Activated CD8-positive, alpha-beta T cell treated with anti-CD3 and anti-CD28 coated beads for 36 hours (primary cell): ENCODE measurements at regions not wholly inside any gene's neighbourhood (a gene's known extent, or its start where the extent isn't known, plus 50 kb on each side); places are given as distances from the start of the nearest gene placed in this dataset.

Experiments
- ATAC-seq: fragments of 200-7000 bp; cut with Tn5 transposase; one replicate; pipeline ENCODE4 v1.10.0; 2021; ENCODE audit warnings: mild to moderate bottlenecking, moderate library complexity
- CTCF ChIA-PET: fragments of 350-600 bp; sonication (Branson Sonifier 250); formaldehyde crosslinking; loops from one replicate; lab custom pipeline; 2021; ENCODE audit warnings: antibody characterized with exemption; lab: Charles Lee
- POLR2A ChIA-PET: fragments of 350-600 bp; sonication (Branson Sonifier 250); formaldehyde crosslinking; loops from one replicate; lab custom pipeline; 2021; ENCODE audit warnings: antibody characterized with exemption; lab: Charles Lee
- DNase-seq: peaks from one replicate; pipeline ENCODE4 v3.0.0-alpha.2; 2020
- H3K27ac Mint-ChIP-seq: one replicate; pipeline ENCODE4 v1.8.0; 2021; ENCODE audit warnings: mild to moderate bottlenecking, mixed read lengths
- H3K27me3 Mint-ChIP-seq: one replicate; pipeline ENCODE4 v1.8.0; 2021; ENCODE audit warnings: mixed read lengths
- H3K36me3 Mint-ChIP-seq: one replicate; pipeline ENCODE4 v1.8.0; 2021; ENCODE audit warnings: low read depth, mixed read lengths
- H3K4me1 Mint-ChIP-seq: one replicate; pipeline ENCODE4 v1.8.0; 2021; ENCODE audit warnings: low read depth, mixed read lengths
- H3K4me3 Mint-ChIP-seq: one replicate; pipeline ENCODE4 v1.8.0; 2021; ENCODE audit warnings: mild to moderate bottlenecking, moderate library complexity, mixed read lengths
- H3K9me3 Mint-ChIP-seq: one replicate; pipeline ENCODE4 v1.8.0; 2021; ENCODE audit warnings: mixed read lengths
- intact Hi-C: fragments of 100-400 bp; cut with micrococcal nuclease; formaldehyde crosslinking; loops from one replicate; pipeline ENCODE4 v1.10.0; 2022
- TF ChIP-seq, protein P1 (sequence below): fragments of 200-600 bp; IDR thresholded peaks from one replicate; pipeline ENCODE4 v1.8.0; 2022; ENCODE audit warnings: antibody characterized with exemption, mild to moderate bottlenecking

- no peak for DNase-seq
- H3K27me3 Mint-ChIP-seq: no peaks in the 10 kb centered on the region
- peaks cover 12% of the 10 kb centered on the region for H3K4me1 Mint-ChIP-seq
- no peak overlapping the region for H3K27ac Mint-ChIP-seq
- no peaks in the 10 kb centered on the region for H3K9me3 Mint-ChIP-seq
- TF ChIP-seq, protein P1, sequence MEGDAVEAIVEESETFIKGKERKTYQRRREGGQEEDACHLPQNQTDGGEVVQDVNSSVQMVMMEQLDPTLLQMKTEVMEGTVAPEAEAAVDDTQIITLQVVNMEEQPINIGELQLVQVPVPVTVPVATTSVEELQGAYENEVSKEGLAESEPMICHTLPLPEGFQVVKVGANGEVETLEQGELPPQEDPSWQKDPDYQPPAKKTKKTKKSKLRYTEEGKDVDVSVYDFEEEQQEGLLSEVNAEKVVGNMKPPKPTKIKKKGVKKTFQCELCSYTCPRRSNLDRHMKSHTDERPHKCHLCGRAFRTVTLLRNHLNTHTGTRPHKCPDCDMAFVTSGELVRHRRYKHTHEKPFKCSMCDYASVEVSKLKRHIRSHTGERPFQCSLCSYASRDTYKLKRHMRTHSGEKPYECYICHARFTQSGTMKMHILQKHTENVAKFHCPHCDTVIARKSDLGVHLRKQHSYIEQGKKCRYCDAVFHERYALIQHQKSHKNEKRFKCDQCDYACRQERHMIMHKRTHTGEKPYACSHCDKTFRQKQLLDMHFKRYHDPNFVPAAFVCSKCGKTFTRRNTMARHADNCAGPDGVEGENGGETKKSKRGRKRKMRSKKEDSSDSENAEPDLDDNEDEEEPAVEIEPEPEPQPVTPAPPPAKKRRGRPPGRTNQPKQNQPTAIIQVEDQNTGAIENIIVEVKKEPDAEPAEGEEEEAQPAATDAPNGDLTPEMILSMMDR: no peak
- ChIA-PET POLR2A (no interaction called here), CTCF (interaction anchor here (1.0 to 1.2 kb wide), 3 partner anchors 10 to 14 kb away, joined by 3 read pairs; no protein-coding TSS in a partner anchor)
- ATAC-seq: no peak
- intact Hi-C loops: no loop called here
- H3K4me3 Mint-ChIP-seq: no peak overlapping the region
- no peaks in the 10 kb centered on the region for H3K36me3 Mint-ChIP-seq
Observed at GRCh38 chr6:147058786-147059385, 145.3 kb upstream of the STXBP5 start.

- no peak for DNase-seq
- H3K4me1 Mint-ChIP-seq: peaks cover 15% of the 10 kb centered on the region
- no peak for ATAC-seq
- no peak overlapping the region for H3K4me3 Mint-ChIP-seq
- no peaks in the 10 kb centered on the region for H3K27me3 Mint-ChIP-seq
- intact Hi-C loops: no loop called here
- H3K9me3 Mint-ChIP-seq: peaks cover 4% of the 10 kb centered on the region
- TF ChIP-seq, protein P1: no peak
- ChIA-PET POLR2A (no interaction called here), CTCF (no interaction called here)
- H3K27ac Mint-ChIP-seq: no peak overlapping the region
- no peaks in the 10 kb centered on the region for H3K36me3 Mint-ChIP-seq
Observed at GRCh38 chr6:147060636-147061035, 143.6 kb upstream of the STXBP5 start.

GRCh38 chr6:147061252-147061651 lies 143.0 kb upstream of the STXBP5 start:
- ATAC-seq (no peak), DNase-seq (no peak)
- Mint-ChIP-seq H3K27me3 (no peaks in the 10 kb centered on the region), H3K27ac (no peak overlapping the region), H3K4me1 (peaks cover 8% of the 10 kb centered on the region), H3K36me3 (no peaks in the 10 kb centered on the region), H3K9me3 (peaks cover 4% of the 10 kb centered on the region), H3K4me3 (no peak overlapping the region)
- ChIA-PET CTCF (no interaction called here), POLR2A (no interaction called here)
- TF ChIP-seq, protein P1: no peak
- intact Hi-C loops: no loop called here

- DNase-seq (no peak), ATAC-seq (no peak)
- ChIA-PET POLR2A (no interaction called here), CTCF (no interaction called here)
- no peaks in the 10 kb centered on the region for H3K27me3 Mint-ChIP-seq
- TF ChIP-seq, protein P1: no peak
- no peak overlapping the region for H3K27ac Mint-ChIP-seq
- peaks cover 4% of the 10 kb centered on the region for H3K9me3 Mint-ChIP-seq
- H3K4me3 Mint-ChIP-seq: no peak overlapping the region
- intact Hi-C loops: no loop called here
- no peaks in the 10 kb centered on the region for H3K36me3 Mint-ChIP-seq
- H3K4me1 Mint-ChIP-seq: peaks cover 6% of the 10 kb centered on the region
Observed at GRCh38 chr6:147063469-147064031, 140.7 kb upstream of the STXBP5 start.

GRCh38 chr6:147065786-147066185 lies 138.4 kb upstream of the STXBP5 start:
- intact Hi-C loops: no loop called here
- Mint-ChIP-seq H3K4me3 (no peak overlapping the region), H3K9me3 (peaks cover 10% of the 10 kb centered on the region), H3K36me3 (no peaks in the 10 kb centered on the region), H3K4me1 (peaks cover 6% of the 10 kb centered on the region), H3K27ac (no peak overlapping the region), H3K27me3 (no peaks in the 10 kb centered on the region)
- ATAC-seq (no peak), DNase-seq (no peak)
- TF ChIP-seq, protein P1: no peak
- ChIA-PET POLR2A (no interaction called here), CTCF (no interaction called here)
